GM23338 (cell line): ENCODE measurements at regions not wholly inside any gene's neighbourhood (a gene's known extent, or its start where the extent isn't known, plus 50 kb on each side); places are given as distances from the start of the nearest gene placed in this dataset.

ENCODE experiments used
- CREB1 ChIP-seq: fragments of 250-450 bp; sonication (Bioruptor Pico); IDR thresholded peaks from 2 replicates; pipeline ENCODE4 v1.5.0; 2020; ENCODE audit warnings: low read depth, mild to moderate bottlenecking, moderate library complexity
- CTCF ChIP-seq, 2 experiments: fragments of 200-600 bp in 1 of 2; sonication (generic) in 1 of 2; conservative IDR thresholded peaks; 2 replicates each; pipeline versions ENCODE4 v1.5.1 to v1.6.1; 2016 to 2017; ENCODE audit warnings: antibody characterized with exemption in 2 of 2, low read depth in 2 of 2, mild to moderate bottlenecking in 2 of 2, moderate library complexity in 1 of 2
- ETS1 ChIP-seq: IDR thresholded peaks from 2 replicates; pipeline ENCODE4 v1.6.1; 2016; ENCODE audit warnings: antibody characterized with exemption
- EZH2 ChIP-seq: fragments of 200-600 bp; sonication (generic); IDR thresholded peaks from one replicate; pipeline ENCODE4 v1.8.0; 2017; ENCODE audit warnings: antibody characterized with exemption, mild to moderate bottlenecking, low read depth; ENCODE audit not compliant: unreplicated experiment
- EZH2phosphoT487 ChIP-seq: fragments of 200-600 bp; sonication (generic); IDR thresholded peaks from one replicate; pipeline ENCODE4 v1.8.1; 2018; ENCODE audit warnings: antibody characterized with exemption; ENCODE audit not compliant: unreplicated experiment
- JUNB ChIP-seq: IDR thresholded peaks from one replicate; pipeline ENCODE4 v1.6.1; 2016; ENCODE audit warnings: antibody characterized with exemption; ENCODE audit not compliant: unreplicated experiment
- NANOG ChIP-seq: IDR thresholded peaks from 2 replicates; pipeline ENCODE4 v1.6.1; 2016; ENCODE audit warnings: antibody characterized with exemption, borderline replicate concordance
- POLR2AphosphoS5 ChIP-seq: IDR thresholded peaks from 2 replicates; pipeline ENCODE4 v1.6.1; 2016; ENCODE audit warnings: antibody characterized with exemption, low read depth
- REST ChIP-seq: IDR thresholded peaks from one replicate; pipeline ENCODE4 v1.6.1; 2018; ENCODE audit warnings: antibody characterized with exemption; ENCODE audit not compliant: unreplicated experiment
- STAT1 ChIP-seq: IDR thresholded peaks from one replicate; pipeline ENCODE4 v1.6.1; 2016; ENCODE audit warnings: antibody characterized with exemption; ENCODE audit not compliant: unreplicated experiment
- ZNF114 ChIP-seq: fragments of 250-450 bp; sonication (Bioruptor Pico); IDR thresholded peaks from 2 replicates; pipeline ENCODE4 v1.5.0; 2020; ENCODE audit warnings: mild to moderate bottlenecking, moderate library complexity
- ZNF331 ChIP-seq: fragments of 250-450 bp; sonication (Bioruptor Pico); IDR thresholded peaks from 2 replicates; pipeline ENCODE4 v1.5.0; 2020; ENCODE audit warnings: low read depth, mild to moderate bottlenecking, moderate library complexity

GRCh38 chr20:6651561-6651960 is 115.9 kb upstream of the BMP2 start:
- TF ChIP-seq CTCF (conservative IDR thresholded peaks at IDR 0.05; ENCODE audit: low read depth in 2 of 2) (no peak), JUNB (no peak), ZNF114 (CRISPR knock-in tag) (no peak), POLR2AphosphoS5 (no peak), REST (no peak), EZH2 (no peak), CREB1 (CRISPR knock-in tag) (no peak), EZH2phosphoT487 (no peak), ZNF331 (CRISPR knock-in tag) (no peak), NANOG (no peak), ETS1 (no peak), STAT1 (no peak)
